ENCODE measurements at regions not wholly inside any gene's neighbourhood (a gene's known extent, or its start where the extent isn't known, plus 50 kb on each side); places are given as distances from the start of the nearest gene placed in this dataset.
"Not testable (repeated sequence)": the region's sequence is repeated elsewhere in the genome, so short reads cannot be mapped to it uniquely, and the experiment has no call there.

- DNase-seq = no peak
- intact Hi-C loops (cut with DNase I) = no loop called here
Observed at GRCh38 chr21:23977971-23978370, 1629.3 kb downstream of the MRPL39 start.

GRCh38 chr21:23968722-23969647 lies 1638.3 kb downstream of the MRPL39 start:
- peak in 9 of 42 donors; percentile 4 to 32 (median 13) for DNase-seq
- intact Hi-C loops (cut with DNase I) = no loop called here

- intact Hi-C loops (cut with DNase I) = no loop called here
- DNase-seq = no peak
Observed at GRCh38 chr21:23968008-23968407, 1639.3 kb downstream of the MRPL39 start.

- no peak for DNase-seq
- intact Hi-C loops (cut with DNase I) = no loop called here
Observed at GRCh38 chr21:23963454-23963853, 1643.8 kb downstream of the MRPL39 start.

- intact Hi-C loops (cut with DNase I) = no loop called here
Observed at GRCh38 chr21:23960769-23961168, 1646.5 kb downstream of the MRPL39 start.

GRCh38 chr21:23955135-23955843 lies 1652.0 kb downstream of the MRPL39 start:
- intact Hi-C loops (cut with DNase I) = no loop called here
- no peak for DNase-seq

More at GRCh38 chr21:23960769-23961168, 1646.5 kb downstream of the MRPL39 start:
- DNase-seq = no peak

GRCh38 chr21:23952269-23952668 lies 1655.0 kb downstream of the MRPL39 start:
- intact Hi-C loops (cut with DNase I) = no loop called here

GRCh38 chr21:23951251-23951650 lies 1656.0 kb downstream of the MRPL39 start:
- intact Hi-C loops (cut with DNase I) = no loop called here

More at GRCh38 chr21:23952269-23952668, 1655.0 kb downstream of the MRPL39 start:
- DNase-seq = no peak

GRCh38 chr21:23950344-23950743 lies 1656.9 kb downstream of the MRPL39 start:
- no peak for DNase-seq
- intact Hi-C loops (cut with DNase I) = no loop called here

More at GRCh38 chr21:23951251-23951650, 1656.0 kb downstream of the MRPL39 start:
- DNase-seq = no peak

GRCh38 chr21:23949493-23949892 lies 1657.8 kb downstream of the MRPL39 start:
- no peak for DNase-seq
- intact Hi-C loops (cut with DNase I) = no loop called here

- intact Hi-C loops (cut with DNase I) = no loop called here
- no peak for DNase-seq
Observed at GRCh38 chr21:23939369-23940065, 1667.8 kb downstream of the MRPL39 start.

- intact Hi-C loops (cut with DNase I) = no loop called here
- no peak for DNase-seq
Observed at GRCh38 chr21:23936991-23937390, 1670.3 kb downstream of the MRPL39 start.

GRCh38 chr21:23936224-23936623 lies 1671.1 kb downstream of the MRPL39 start:
- intact Hi-C loops (cut with DNase I) = no loop called here
- peak in 25 of 42 donors; percentile 4 to 77 (median 35) for DNase-seq

GRCh38 chr21:23930565-23930964 lies 1676.7 kb downstream of the MRPL39 start:
- no peak for DNase-seq
- intact Hi-C loops (cut with DNase I) = no loop called here

- intact Hi-C loops (cut with DNase I); DNase-seq: not testable (repeated sequence)
Observed at GRCh38 chr21:23926430-23926829, 1680.9 kb downstream of the MRPL39 start.

GRCh38 chr21:23921670-23922418 lies 1685.4 kb downstream of the MRPL39 start:
- DNase-seq = no peak
- intact Hi-C loops (cut with DNase I) = no loop called here

GRCh38 chr21:23900727-23901126 lies 1706.6 kb downstream of the MRPL39 start:
- intact Hi-C loops (cut with DNase I) = no loop called here
- no peak for DNase-seq

GRCh38 chr21:23899561-23899960 lies 1707.7 kb downstream of the MRPL39 start:
- DNase-seq = no peak
- intact Hi-C loops (cut with DNase I) = no loop called here

GRCh38 chr21:23890652-23891051 lies 1716.6 kb downstream of the MRPL39 start:
- intact Hi-C loops (cut with DNase I) = no loop called here
- peak in 10 of 42 donors; percentile 2 to 40 (median 16) for DNase-seq
